Keratinocyte (primary cell): ENCODE measurements at regions not wholly inside any gene's neighbourhood (a gene's known extent, or its start where the extent isn't known, plus 50 kb on each side); places are given as distances from the start of the nearest gene placed in this dataset.

ENCODE experiments used
- CTCF ChIP-seq, 3 experiments: IDR thresholded peaks in 1 of 3; conservative IDR thresholded peaks in 1 of 3; optimal IDR thresholded peaks in 1 of 3; 2 replicates in 2 of 3; 3 replicates in 1 of 3; pipeline versions ENCODE3 to v1.5.1; 2011; ENCODE audit warnings: low read length in 3 of 3, mild to moderate bottlenecking in 3 of 3, moderate library complexity in 2 of 3, control low read depth in 1 of 3, inconsistent platforms in 1 of 3; ENCODE audit not compliant: insufficient read depth in 2 of 3; ENCODE audit errors: extremely low read depth in 1 of 3
- EZH2 ChIP-seq: IDR thresholded peaks from one replicate; pipeline ENCODE4 v1.6.1; 2012; ENCODE audit warnings: inconsistent platforms, mild to moderate bottlenecking, low read length, moderate library complexity

- TF ChIP-seq CTCF (optimal IDR thresholded peaks at IDR 0.05 in 1 of 3, IDR thresholded peaks at IDR 0.05 in 1 of 3, conservative IDR thresholded peaks at IDR 0.05 in 1 of 3; ENCODE audit: extremely low read depth in 1 of 3, insufficient read depth in 2 of 3, low read length in 3 of 3) (no peak), EZH2 (no peak)
These were observed 60.8 kb upstream of the POLG start for GRCh38 chr15:89395461-89395871.
